ENCODE measurements at regions not wholly inside any gene's neighbourhood (a gene's known extent, or its start where the extent isn't known, plus 50 kb on each side); places are given as distances from the start of the nearest gene placed in this dataset.

GRCh38 chr3:34727700-34728099, 911.6 kb upstream of the ARPP21 start:
- TF ChIP-seq POLR2A (IDR thresholded peaks at IDR 0.05; ENCODE audit: low read depth, low read length) (no peak), POLR2AphosphoS5 (IDR thresholded peaks at IDR 0.05; ENCODE audit: low read depth, low read length) (no peak)
